ENCODE measurements at regions not wholly inside any gene's neighbourhood (a gene's known extent, or its start where the extent isn't known, plus 50 kb on each side); places are given as distances from the start of the nearest gene placed in this dataset.

DNA sequence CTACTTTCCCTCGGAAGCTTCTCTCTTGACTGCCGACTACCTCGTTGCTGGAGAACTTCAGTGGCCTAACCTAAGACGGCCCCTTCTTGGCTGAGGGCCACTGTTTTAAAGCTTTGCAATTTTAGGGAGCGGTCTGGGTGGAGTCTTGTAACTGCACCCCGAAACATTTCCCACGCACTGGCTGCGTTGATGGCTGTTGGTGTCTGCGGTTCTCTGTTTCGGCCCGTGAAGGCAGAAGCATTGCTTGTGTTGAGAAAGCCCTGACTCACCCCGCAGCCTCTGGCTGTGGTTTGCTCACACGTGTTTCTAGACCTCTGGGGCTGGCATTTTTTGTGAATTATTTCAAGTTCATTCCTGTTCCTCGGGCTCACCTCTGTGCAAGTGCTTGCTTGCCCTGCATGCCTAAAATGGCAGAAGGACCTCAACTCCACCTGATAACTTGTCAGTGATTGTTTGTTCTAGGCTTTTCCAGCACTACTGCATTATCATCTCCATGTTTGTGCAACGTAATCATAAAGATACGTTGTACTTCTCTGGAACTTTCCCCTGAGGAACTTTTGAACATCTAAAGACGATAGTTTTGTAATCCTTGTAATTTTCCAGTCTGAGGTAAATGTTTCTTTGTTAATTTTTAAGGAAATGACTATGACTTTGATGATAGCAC is 94.2 kb upstream of the DLX2 start:
- Histone ChIP-seq H3K79me2 (ENCODE audit: insufficient read depth, low read length) (no peaks in the 10 kb centered on the region), H3K4me1 (ENCODE audit: control insufficient read depth in 1 of 2, insufficient read depth in 2 of 2, low read length in 2 of 2) (no peaks in the 10 kb centered on the region), H3K4me3 (replicated peaks in 1 of 2; ENCODE audit: low read depth in 1 of 2, low read length in 2 of 2) (no peak overlapping the region), H4K20me1 (ENCODE audit: insufficient read depth) (no peaks in the 10 kb centered on the region), H3K27me3 (ENCODE audit: insufficient read depth, low read length) (no peaks in the 10 kb centered on the region), H3K36me3 (ENCODE audit: control insufficient read depth in 1 of 2, insufficient read depth in 2 of 2, low read length in 2 of 2) (no peaks in the 10 kb centered on the region), H3K9ac (ENCODE audit: low read length) (no peak overlapping the region), H3K27ac (ENCODE audit: low read depth, low read length) (no peak overlapping the region), H3K4me2 (ENCODE audit: low read length) (no peak overlapping the region), H2AFZ (ENCODE audit: low read depth, low read length, poor library complexity, severe bottlenecking) (no peak overlapping the region), H3K9me2 (ENCODE audit: insufficient read depth) (no peaks in the 10 kb centered on the region), H3K9me3 (ENCODE audit: control insufficient read depth in 1 of 2, insufficient read depth in 1 of 2, low read depth in 1 of 2, low read length in 2 of 2) (peaks cover 11 to 16% of the 10 kb centered on the region in 2 experiments; a peak in 3 of 4 replicates)
- ChIA-PET CTCF (no interaction called here), POLR2A (no interaction called here), RAD21 (ENCODE audit: low non-redundant PET in 1 of 2, low total read pairs in 2 of 2, uncharacterized antibody in 2 of 2, unreplicated experiment in 2 of 2) (no interaction called here)
- DNase-seq (ENCODE audit: low read depth, low spot score): no peak
- no peak for ATAC-seq
- intact Hi-C loops (cut with micrococcal nuclease): no loop called here
- BruUV-seq (replicated peaks): no TSS peak
- TF ChIP-seq EGR1 (IDR thresholded peaks at IDR 0.05; ENCODE audit: low read depth): no peak

DNA sequence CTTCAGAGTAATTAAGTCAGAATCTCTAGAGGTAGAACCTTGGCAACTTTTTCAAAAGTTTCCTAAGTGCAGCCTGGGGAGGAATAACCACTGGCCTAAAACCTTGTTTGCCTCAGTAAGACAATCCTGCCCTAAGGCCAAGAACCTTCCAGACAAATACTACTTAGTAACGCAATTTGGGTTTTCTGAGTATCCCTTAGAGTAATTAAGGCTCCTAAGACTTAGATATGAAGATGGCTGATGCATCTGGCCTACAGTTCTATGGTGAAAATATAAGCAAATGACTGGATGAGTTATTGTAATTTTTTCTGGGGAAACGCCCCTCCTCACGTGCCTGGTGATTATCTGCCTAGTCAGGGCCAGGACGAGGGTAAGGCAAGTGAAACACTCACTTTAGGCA is 95.7 kb upstream of the DLX2 start:
- ChIA-PET RAD21 (ENCODE audit: low non-redundant PET in 1 of 2, low total read pairs in 2 of 2, uncharacterized antibody in 2 of 2, unreplicated experiment in 2 of 2) (no interaction called here), CTCF (no interaction called here), POLR2A (no interaction called here)
- no peak for DNase-seq (ENCODE audit: low read depth, low spot score)
- no peak overlapping the region for H2AFZ ChIP-seq (ENCODE audit: low read depth, low read length, poor library complexity, severe bottlenecking)
- H3K4me1 ChIP-seq (ENCODE audit: control insufficient read depth in 1 of 2, insufficient read depth in 2 of 2, low read length in 2 of 2): no peaks in the 10 kb centered on the region
- H3K27me3 ChIP-seq (ENCODE audit: insufficient read depth, low read length): no peaks in the 10 kb centered on the region
- H3K9me3 ChIP-seq (ENCODE audit: control insufficient read depth in 1 of 2, insufficient read depth in 1 of 2, low read depth in 1 of 2, low read length in 2 of 2): peaks cover 11 to 16% of the 10 kb centered on the region in 2 experiments; a peak in 3 of 4 replicates
- no peak for ATAC-seq
- H3K79me2 ChIP-seq (ENCODE audit: insufficient read depth, low read length): no peaks in the 10 kb centered on the region
- no TSS peak for BruUV-seq (replicated peaks)
- no peaks in the 10 kb centered on the region for H3K9me2 ChIP-seq (ENCODE audit: insufficient read depth)
- TF ChIP-seq CEBPB (IDR thresholded peaks at IDR 0.05; ENCODE audit: low read depth): no peak
- TF ChIP-seq ELF1 (IDR thresholded peaks at IDR 0.05; ENCODE audit: borderline replicate concordance, low read depth): no peak
- TF ChIP-seq, protein P1, sequence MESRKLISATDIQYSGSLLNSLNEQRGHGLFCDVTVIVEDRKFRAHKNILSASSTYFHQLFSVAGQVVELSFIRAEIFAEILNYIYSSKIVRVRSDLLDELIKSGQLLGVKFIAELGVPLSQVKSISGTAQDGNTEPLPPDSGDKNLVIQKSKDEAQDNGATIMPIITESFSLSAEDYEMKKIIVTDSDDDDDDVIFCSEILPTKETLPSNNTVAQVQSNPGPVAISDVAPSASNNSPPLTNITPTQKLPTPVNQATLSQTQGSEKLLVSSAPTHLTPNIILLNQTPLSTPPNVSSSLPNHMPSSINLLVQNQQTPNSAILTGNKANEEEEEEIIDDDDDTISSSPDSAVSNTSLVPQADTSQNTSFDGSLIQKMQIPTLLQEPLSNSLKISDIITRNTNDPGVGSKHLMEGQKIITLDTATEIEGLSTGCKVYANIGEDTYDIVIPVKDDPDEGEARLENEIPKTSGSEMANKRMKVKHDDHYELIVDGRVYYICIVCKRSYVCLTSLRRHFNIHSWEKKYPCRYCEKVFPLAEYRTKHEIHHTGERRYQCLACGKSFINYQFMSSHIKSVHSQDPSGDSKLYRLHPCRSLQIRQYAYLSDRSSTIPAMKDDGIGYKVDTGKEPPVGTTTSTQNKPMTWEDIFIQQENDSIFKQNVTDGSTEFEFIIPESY (IDR thresholded peaks at IDR 0.05; ENCODE audit: extremely low read depth, insufficient replicate concordance, low read length): no peak
- no peak for TF ChIP-seq SP1 (IDR thresholded peaks at IDR 0.05; ENCODE audit: low read depth)
- TF ChIP-seq YY1 (IDR thresholded peaks at IDR 0.05; ENCODE audit: extremely low read depth, insufficient replicate concordance, low read depth, low read length): no peak
- TF ChIP-seq, protein P2, sequence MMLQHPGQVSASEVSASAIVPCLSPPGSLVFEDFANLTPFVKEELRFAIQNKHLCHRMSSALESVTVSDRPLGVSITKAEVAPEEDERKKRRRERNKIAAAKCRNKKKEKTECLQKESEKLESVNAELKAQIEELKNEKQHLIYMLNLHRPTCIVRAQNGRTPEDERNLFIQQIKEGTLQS (IDR thresholded peaks at IDR 0.05): no peak
- no peak for TF ChIP-seq JUND (IDR thresholded peaks at IDR 0.05)
- TF ChIP-seq, protein P3, sequence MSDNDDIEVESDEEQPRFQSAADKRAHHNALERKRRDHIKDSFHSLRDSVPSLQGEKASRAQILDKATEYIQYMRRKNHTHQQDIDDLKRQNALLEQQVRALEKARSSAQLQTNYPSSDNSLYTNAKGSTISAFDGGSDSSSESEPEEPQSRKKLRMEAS (IDR thresholded peaks at IDR 0.05): no peak
- TF ChIP-seq RAD21 (IDR thresholded peaks at IDR 0.05; ENCODE audit: low read depth): no peak
- TF ChIP-seq ZNF274 (IDR thresholded peaks at IDR 0.05; ENCODE audit: low read depth, low read length): no peak
- no peak for TF ChIP-seq FOSL1 (IDR thresholded peaks at IDR 0.05; ENCODE audit: low read depth)
- TF ChIP-seq POLR2AphosphoS5 (IDR thresholded peaks at IDR 0.05; ENCODE audit: low read depth, low read length): no peak
- TF ChIP-seq, protein P4, sequence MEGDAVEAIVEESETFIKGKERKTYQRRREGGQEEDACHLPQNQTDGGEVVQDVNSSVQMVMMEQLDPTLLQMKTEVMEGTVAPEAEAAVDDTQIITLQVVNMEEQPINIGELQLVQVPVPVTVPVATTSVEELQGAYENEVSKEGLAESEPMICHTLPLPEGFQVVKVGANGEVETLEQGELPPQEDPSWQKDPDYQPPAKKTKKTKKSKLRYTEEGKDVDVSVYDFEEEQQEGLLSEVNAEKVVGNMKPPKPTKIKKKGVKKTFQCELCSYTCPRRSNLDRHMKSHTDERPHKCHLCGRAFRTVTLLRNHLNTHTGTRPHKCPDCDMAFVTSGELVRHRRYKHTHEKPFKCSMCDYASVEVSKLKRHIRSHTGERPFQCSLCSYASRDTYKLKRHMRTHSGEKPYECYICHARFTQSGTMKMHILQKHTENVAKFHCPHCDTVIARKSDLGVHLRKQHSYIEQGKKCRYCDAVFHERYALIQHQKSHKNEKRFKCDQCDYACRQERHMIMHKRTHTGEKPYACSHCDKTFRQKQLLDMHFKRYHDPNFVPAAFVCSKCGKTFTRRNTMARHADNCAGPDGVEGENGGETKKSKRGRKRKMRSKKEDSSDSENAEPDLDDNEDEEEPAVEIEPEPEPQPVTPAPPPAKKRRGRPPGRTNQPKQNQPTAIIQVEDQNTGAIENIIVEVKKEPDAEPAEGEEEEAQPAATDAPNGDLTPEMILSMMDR (IDR thresholded peaks at IDR 0.05 in 2 of 3, conservative IDR thresholded peaks at IDR 0.05 in 1 of 3; ENCODE audit: borderline replicate concordance in 1 of 3, insufficient read depth in 1 of 3, low read depth in 2 of 3, low read length in 2 of 3): no peak
- TF ChIP-seq TCF7L2 (IDR thresholded peaks at IDR 0.05; ENCODE audit: borderline replicate concordance, extremely low read depth, insufficient read depth, insufficient read length): no peak
- TF ChIP-seq POLR2A (IDR thresholded peaks at IDR 0.05; ENCODE audit: borderline replicate concordance, extremely low read depth, insufficient read depth, insufficient read length): no peak
- TF ChIP-seq ZFX (IDR thresholded peaks at IDR 0.05): no peak
- H3K9ac ChIP-seq (ENCODE audit: low read length): no peak overlapping the region
- intact Hi-C loops (cut with micrococcal nuclease): no loop called here
- H3K36me3 ChIP-seq (ENCODE audit: control insufficient read depth in 1 of 2, insufficient read depth in 2 of 2, low read length in 2 of 2): no peaks in the 10 kb centered on the region
- H4K20me1 ChIP-seq (ENCODE audit: insufficient read depth): no peaks in the 10 kb centered on the region
- H3K4me3 ChIP-seq (replicated peaks in 1 of 2; ENCODE audit: low read depth in 1 of 2, low read length in 2 of 2): no peak overlapping the region
- H3K27ac ChIP-seq (ENCODE audit: low read depth, low read length): no peak overlapping the region
- no peak overlapping the region for H3K4me2 ChIP-seq (ENCODE audit: low read length)

Data from HCT116 (cell line).